ENCODE measurements at regions not wholly inside any gene's neighbourhood (a gene's known extent, or its start where the extent isn't known, plus 50 kb on each side); places are given as distances from the start of the nearest gene placed in this dataset.

- no TSS peak for BruUV-seq (replicated peaks)
- Histone ChIP-seq H3K27me3 (ENCODE audit: control insufficient read depth in 1 of 2, insufficient read depth in 2 of 2, low read length in 2 of 2) (no peaks in the 10 kb centered on the region), H4K20me1 (ENCODE audit: insufficient read depth, low read length) (no peaks in the 10 kb centered on the region), H2AFZ (ENCODE audit: low read length) (no peak overlapping the region), H3K4me1 (ENCODE audit: insufficient read depth, low read length) (no peaks in the 10 kb centered on the region), H3K9ac (ENCODE audit: insufficient read depth, low read depth, low read length) (no peak overlapping the region), H3K36me3 (replicated peaks in 1 of 2; ENCODE audit: control insufficient read depth in 1 of 2, insufficient read depth in 2 of 2, low read length in 2 of 2) (no peaks in the 10 kb centered on the region), H3K79me2 (ENCODE audit: insufficient read depth, low read length) (no peaks in the 10 kb centered on the region), H3K9me3 (ENCODE audit: low read length) (no peaks in the 10 kb centered on the region), H3K4me3 (replicated peaks in 1 of 3; ENCODE audit: insufficient read depth in 1 of 3, low read depth in 2 of 3, low read length in 3 of 3) (no peak overlapping the region), H3K27ac (ENCODE audit: extremely low read length, insufficient read depth, low read length) (no peak overlapping the region), H3K4me2 (ENCODE audit: low read depth, low read length) (no peak overlapping the region)
- intact Hi-C loops (cut with micrococcal nuclease; ENCODE audit: unreplicated experiment) (no loop called here), in situ Hi-C loops (cut with HindIII; ENCODE audit: extremely low pct_ligation_motif_present, low pct_unique_long_range_greater_than_20kb) (no loop called here)
- ATAC-seq, result no peak
- POLR2A ChIA-PET, result no interaction called here
- FAIRE-seq, result no peak
- WGBS (ENCODE audit: low lambda C conversion rate), result 29% methylated on average over 6 of the region's 9 CpGs
- TF ChIP-seq, protein P1, sequence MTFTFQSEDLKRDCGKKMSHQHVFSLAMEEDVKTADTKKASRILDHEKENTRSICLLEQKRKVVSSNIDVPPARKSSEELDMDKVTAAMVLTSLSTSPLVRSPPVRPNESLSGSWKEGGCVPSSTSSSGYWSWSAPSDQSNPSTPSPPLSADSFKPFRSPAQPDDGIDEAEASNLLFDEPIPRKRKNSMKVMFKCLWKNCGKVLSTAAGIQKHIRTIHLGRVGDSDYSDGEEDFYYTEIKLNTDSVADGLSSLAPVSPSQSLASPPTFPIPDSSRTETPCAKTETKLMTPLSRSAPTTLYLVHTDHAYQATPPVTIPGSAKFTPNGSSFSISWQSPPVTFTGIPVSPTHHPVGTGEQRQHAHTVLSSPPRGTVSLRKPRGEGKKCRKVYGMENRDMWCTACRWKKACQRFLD (CRISPR knock-in tag; IDR thresholded peaks at IDR 0.05; ENCODE audit: borderline replicate concordance), result no peak
- TF ChIP-seq ZNF577 (CRISPR knock-in tag; IDR thresholded peaks at IDR 0.05; ENCODE audit: borderline replicate concordance, low read depth) (no peak), KAT2B (IDR thresholded peaks at IDR 0.05; ENCODE audit: borderline replicate concordance, low read depth, low read length) (no peak), ZNF672 (CRISPR knock-in tag; IDR thresholded peaks at IDR 0.05) (no peak), ZNF567 (CRISPR knock-in tag; IDR thresholded peaks at IDR 0.05; ENCODE audit: borderline replicate concordance) (no peak), ZNF784 (CRISPR knock-in tag; IDR thresholded peaks at IDR 0.05; ENCODE audit: borderline replicate concordance) (no peak), ZNF589 (CRISPR knock-in tag; conservative IDR thresholded peaks at IDR 0.05) (no peak)
- TF ChIP-seq, protein P2, sequence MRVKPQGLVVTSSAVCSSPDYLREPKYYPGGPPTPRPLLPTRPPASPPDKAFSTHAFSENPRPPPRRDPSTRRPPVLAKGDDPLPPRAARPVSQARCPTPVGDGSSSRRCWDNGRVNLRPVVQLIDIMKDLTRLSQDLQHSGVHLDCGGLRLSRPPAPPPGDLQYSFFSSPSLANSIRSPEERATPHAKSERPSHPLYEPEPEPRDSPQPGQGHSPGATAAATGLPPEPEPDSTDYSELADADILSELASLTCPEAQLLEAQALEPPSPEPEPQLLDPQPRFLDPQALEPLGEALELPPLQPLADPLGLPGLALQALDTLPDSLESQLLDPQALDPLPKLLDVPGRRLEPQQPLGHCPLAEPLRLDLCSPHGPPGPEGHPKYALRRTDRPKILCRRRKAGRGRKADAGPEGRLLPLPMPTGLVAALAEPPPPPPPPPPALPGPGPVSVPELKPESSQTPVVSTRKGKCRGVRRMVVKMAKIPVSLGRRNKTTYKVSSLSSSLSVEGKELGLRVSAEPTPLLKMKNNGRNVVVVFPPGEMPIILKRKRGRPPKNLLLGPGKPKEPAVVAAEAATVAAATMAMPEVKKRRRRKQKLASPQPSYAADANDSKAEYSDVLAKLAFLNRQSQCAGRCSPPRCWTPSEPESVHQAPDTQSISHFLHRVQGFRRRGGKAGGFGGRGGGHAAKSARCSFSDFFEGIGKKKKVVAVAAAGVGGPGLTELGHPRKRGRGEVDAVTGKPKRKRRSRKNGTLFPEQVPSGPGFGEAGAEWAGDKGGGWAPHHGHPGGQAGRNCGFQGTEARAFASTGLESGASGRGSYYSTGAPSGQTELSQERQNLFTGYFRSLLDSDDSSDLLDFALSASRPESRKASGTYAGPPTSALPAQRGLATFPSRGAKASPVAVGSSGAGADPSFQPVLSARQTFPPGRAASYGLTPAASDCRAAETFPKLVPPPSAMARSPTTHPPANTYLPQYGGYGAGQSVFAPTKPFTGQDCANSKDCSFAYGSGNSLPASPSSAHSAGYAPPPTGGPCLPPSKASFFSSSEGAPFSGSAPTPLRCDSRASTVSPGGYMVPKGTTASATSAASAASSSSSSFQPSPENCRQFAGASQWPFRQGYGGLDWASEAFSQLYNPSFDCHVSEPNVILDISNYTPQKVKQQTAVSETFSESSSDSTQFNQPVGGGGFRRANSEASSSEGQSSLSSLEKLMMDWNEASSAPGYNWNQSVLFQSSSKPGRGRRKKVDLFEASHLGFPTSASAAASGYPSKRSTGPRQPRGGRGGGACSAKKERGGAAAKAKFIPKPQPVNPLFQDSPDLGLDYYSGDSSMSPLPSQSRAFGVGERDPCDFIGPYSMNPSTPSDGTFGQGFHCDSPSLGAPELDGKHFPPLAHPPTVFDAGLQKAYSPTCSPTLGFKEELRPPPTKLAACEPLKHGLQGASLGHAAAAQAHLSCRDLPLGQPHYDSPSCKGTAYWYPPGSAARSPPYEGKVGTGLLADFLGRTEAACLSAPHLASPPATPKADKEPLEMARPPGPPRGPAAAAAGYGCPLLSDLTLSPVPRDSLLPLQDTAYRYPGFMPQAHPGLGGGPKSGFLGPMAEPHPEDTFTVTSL (CRISPR knock-in tag; IDR thresholded peaks at IDR 0.05; ENCODE audit: borderline replicate concordance), result no peak
- CTCF ChIA-PET (ENCODE audit: low intra/inter-chr PET ratio, low total read pairs), result no interaction called here
- no peak for DNase-seq (ENCODE audit: low spot score)
Observed at GRCh38 chr12:105741786-105742566, 396.8 kb downstream of the NUAK1 start.
